HEK293 (cell line): ENCODE measurements at regions not wholly inside any gene's neighbourhood (a gene's known extent, or its start where the extent isn't known, plus 50 kb on each side); places are given as distances from the start of the nearest gene placed in this dataset.

Experiments used
- CTCF ChIA-PET: fragments of 350-600 bp; formaldehyde crosslinking; extraction: SDS; loops from one replicate; lab custom pipeline; 2021; ENCODE audit warnings: antibody characterized with exemption; lab: Yijun Ruan, JAX
- POLR2A ChIA-PET: fragments of 300-600 bp; formaldehyde crosslinking; extraction: SDS; loops from one replicate; lab custom pipeline; 2020; ENCODE audit warnings: antibody characterized with exemption, inconsistent platforms; lab: Yijun Ruan, JAX
- H3K27ac ChIP-seq: fragments of 200-500 bp; sonication (Bioruptor generic); 2 replicates; pipeline ENCODE4 v1.5.1; 2014; ENCODE audit warnings: low read depth, low read length, control low read depth, inconsistent platforms; ENCODE audit errors: extremely low read depth
- H3K36me3 ChIP-seq, 2 experiments: fragments of 200-500 bp in 1 of 2; sonication (Bioruptor generic) in 1 of 2; 1 replicate in 1 of 2; 2 replicates in 1 of 2; pipeline ENCODE4 v1.5.1; 2014 to 2017; ENCODE audit warnings: inconsistent platforms in 2 of 2, low read length in 2 of 2; ENCODE audit not compliant: control insufficient read depth in 2 of 2, insufficient read depth in 1 of 2
- H3K4me1 ChIP-seq: fragments of 200-500 bp; sonication (Bioruptor generic); 2 replicates; pipeline ENCODE4 v1.5.1; 2014; ENCODE audit warnings: mild to moderate bottlenecking, low read length, inconsistent platforms; ENCODE audit not compliant: control insufficient read depth, insufficient read depth
- H3K4me3 ChIP-seq: 2 replicates; pipeline ENCODE4 v1.5.1; 2011; ENCODE audit warnings: low read depth, mild to moderate bottlenecking, control low read depth, low read length, moderate library complexity
- H3K9me3 ChIP-seq: fragments of 200-500 bp; sonication (Bioruptor generic); 2 replicates; pipeline ENCODE4 v1.5.1; 2014; ENCODE audit warnings: low read depth, low read length, inconsistent platforms; ENCODE audit not compliant: control insufficient read depth, insufficient read depth
- FEZF1 ChIP-seq: fragments of 450-650 bp; formaldehyde crosslinking; IDR thresholded peaks from 2 replicates; pipeline ENCODE4 v1.5.1; 2016; ENCODE audit warnings: missing biosample characterization, missing genetic modification characterization
- KLF9 ChIP-seq: fragments of 450-650 bp; formaldehyde crosslinking; IDR thresholded peaks from 2 replicates; pipeline ENCODE4 v1.5.1; 2016; ENCODE audit warnings: missing biosample characterization, missing genetic modification characterization, low read depth
- SP2 ChIP-seq: fragments of 450-650 bp; formaldehyde crosslinking; IDR thresholded peaks from 2 replicates; pipeline ENCODE4 v1.5.1; 2016; ENCODE audit warnings: missing biosample characterization, missing genetic modification characterization
- ZNF169 ChIP-seq: fragments of 450-650 bp; formaldehyde crosslinking; IDR thresholded peaks from 2 replicates; pipeline ENCODE4 v1.5.1; 2016; ENCODE audit warnings: missing biosample characterization, missing genetic modification characterization
- ZNF211 ChIP-seq: fragments of 450-650 bp; formaldehyde crosslinking; IDR thresholded peaks from 2 replicates; pipeline ENCODE4 v1.5.1; 2016; ENCODE audit warnings: low read depth, missing biosample characterization, missing genetic modification characterization
- ZNF274 ChIP-seq, 2 experiments: fragments of 200-500 bp in 1 of 2; fragments of 450-650 bp in 1 of 2; sonication (Bioruptor generic) in 1 of 2; formaldehyde crosslinking in 1 of 2; IDR thresholded peaks; 2 replicates each; pipeline versions ENCODE4 v1.5.1 to v1.6.1; 2014 to 2016; ENCODE audit warnings: borderline replicate concordance in 1 of 2, inconsistent platforms in 1 of 2, low read length in 1 of 2, missing biosample characterization in 1 of 2, missing genetic modification characterization in 1 of 2
- ZNF354C ChIP-seq: fragments of 450-650 bp; formaldehyde crosslinking; IDR thresholded peaks from 2 replicates; pipeline ENCODE4 v1.5.1; 2016; ENCODE audit warnings: missing biosample characterization, missing genetic modification characterization, low read depth, borderline replicate concordance
- ZNF366 ChIP-seq: fragments of 450-650 bp; formaldehyde crosslinking; conservative IDR thresholded peaks from 2 replicates; pipeline ENCODE4 v1.5.1; 2016; ENCODE audit warnings: missing biosample characterization, missing genetic modification characterization
- ZNF530 ChIP-seq: fragments of 450-650 bp; formaldehyde crosslinking; IDR thresholded peaks from 2 replicates; pipeline ENCODE4 v1.5.1; 2016; ENCODE audit warnings: low read depth, missing biosample characterization, missing genetic modification characterization
- ZNF555 ChIP-seq: fragments of 450-650 bp; formaldehyde crosslinking; conservative IDR thresholded peaks from 2 replicates; pipeline ENCODE4 v1.5.1; 2017; ENCODE audit warnings: missing biosample characterization, mild to moderate bottlenecking, missing genetic modification characterization, inconsistent platforms
- ZNF791 ChIP-seq: fragments of 450-650 bp; formaldehyde crosslinking; IDR thresholded peaks from 2 replicates; pipeline ENCODE4 v1.5.1; 2016; ENCODE audit warnings: missing biosample characterization, missing genetic modification characterization
- ZNF837 ChIP-seq: fragments of 450-650 bp; formaldehyde crosslinking; IDR thresholded peaks from 2 replicates; pipeline ENCODE4 v1.5.1; 2016; ENCODE audit warnings: missing biosample characterization, missing genetic modification characterization
- TF ChIP-seq, protein P1 (sequence below): fragments of 450-650 bp; formaldehyde crosslinking; IDR thresholded peaks from 2 replicates; pipeline ENCODE4 v1.5.1; 2017; ENCODE audit warnings: missing biosample characterization, mild to moderate bottlenecking, missing genetic modification characterization, moderate library complexity
- TF ChIP-seq, protein P2 (sequence below): fragments of 450-650 bp; formaldehyde crosslinking; IDR thresholded peaks from 2 replicates; pipeline ENCODE4 v1.5.1; 2016; ENCODE audit warnings: missing biosample characterization, missing genetic modification characterization
- TF ChIP-seq, protein P3 (sequence below): IDR thresholded peaks from 2 replicates; pipeline ENCODE4 v1.6.1; 2011; ENCODE audit warnings: mild to moderate bottlenecking, low read depth, low read length, borderline replicate concordance
- TF ChIP-seq, protein P4 (sequence below): fragments of 450-650 bp; formaldehyde crosslinking; IDR thresholded peaks from 2 replicates; pipeline ENCODE4 v1.5.1; 2016; ENCODE audit warnings: missing biosample characterization, missing genetic modification characterization
- TF ChIP-seq, protein P5 (sequence below): fragments of 450-650 bp; IDR thresholded peaks from 2 replicates; pipeline ENCODE4 v1.5.1; 2018; ENCODE audit warnings: missing biosample characterization, missing genetic modification characterization
- TF ChIP-seq, protein P6 (sequence below): fragments of 450-650 bp; formaldehyde crosslinking; IDR thresholded peaks from 2 replicates; pipeline ENCODE4 v1.5.1; 2017; ENCODE audit warnings: missing biosample characterization, missing genetic modification characterization
- TF ChIP-seq, protein P7 (sequence below): fragments of 450-650 bp; formaldehyde crosslinking; IDR thresholded peaks from 2 replicates; pipeline ENCODE4 v1.5.1; 2016; ENCODE audit warnings: missing biosample characterization, missing genetic modification characterization, borderline replicate concordance

DNA sequence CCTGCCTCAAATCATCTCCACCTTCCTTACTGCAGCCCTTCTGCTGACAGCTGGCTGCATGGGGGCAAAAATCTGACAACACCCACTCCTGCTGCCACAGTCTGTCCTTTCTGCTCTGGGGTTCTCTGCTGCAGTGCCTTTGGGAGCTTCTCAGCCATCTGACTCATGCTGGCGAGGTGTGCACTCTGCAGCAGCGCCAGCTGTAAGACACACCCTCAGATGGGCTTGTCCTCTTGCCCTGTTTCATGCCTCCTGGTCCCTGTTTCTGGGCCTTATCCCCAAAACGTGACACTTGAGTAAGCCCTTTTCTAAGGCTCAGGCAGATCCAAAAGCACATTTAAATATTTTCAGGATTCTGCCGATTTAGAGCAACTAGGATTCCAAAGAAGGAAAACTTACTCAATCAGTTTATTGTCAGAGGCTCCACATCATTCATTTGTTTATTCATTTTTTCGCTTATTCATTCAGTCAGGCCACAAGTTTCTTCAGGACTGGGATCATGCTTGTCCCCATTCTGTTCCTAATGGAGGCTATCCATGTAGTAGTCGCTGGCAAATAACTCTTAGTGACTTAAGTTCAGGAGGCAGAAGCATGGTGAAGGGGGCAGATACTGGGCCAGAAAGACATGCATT is 60.2 kb downstream of the SMIM38 start:
- Histone ChIP-seq H3K36me3 (no peaks in the 10 kb centered on the region), H3K4me1 (no peaks in the 10 kb centered on the region), H3K4me3 (no peak overlapping the region), H3K27ac (no peak overlapping the region), H3K9me3 (no peaks in the 10 kb centered on the region)
- TF ChIP-seq, protein P1, sequence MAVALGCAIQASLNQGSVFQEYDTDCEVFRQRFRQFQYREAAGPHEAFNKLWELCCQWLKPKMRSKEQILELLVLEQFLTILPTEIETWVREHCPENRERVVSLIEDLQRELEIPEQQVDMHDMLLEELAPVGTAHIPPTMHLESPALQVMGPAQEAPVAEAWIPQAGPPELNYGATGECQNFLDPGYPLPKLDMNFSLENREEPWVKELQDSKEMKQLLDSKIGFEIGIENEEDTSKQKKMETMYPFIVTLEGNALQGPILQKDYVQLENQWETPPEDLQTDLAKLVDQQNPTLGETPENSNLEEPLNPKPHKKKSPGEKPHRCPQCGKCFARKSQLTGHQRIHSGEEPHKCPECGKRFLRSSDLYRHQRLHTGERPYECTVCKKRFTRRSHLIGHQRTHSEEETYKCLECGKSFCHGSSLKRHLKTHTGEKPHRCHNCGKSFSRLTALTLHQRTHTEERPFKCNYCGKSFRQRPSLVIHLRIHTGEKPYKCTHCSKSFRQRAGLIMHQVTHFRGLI (tag by site-specific recombination): no peak
- TF ChIP-seq ZNF366 (tag by site-specific recombination): no peak
- no peak for TF ChIP-seq FEZF1 (tag by site-specific recombination)
- no peak for TF ChIP-seq ZNF837 (tag by site-specific recombination)
- TF ChIP-seq ZNF791: no peak
- no peak for TF ChIP-seq KLF9 (tag by site-specific recombination)
- no peak for TF ChIP-seq ZNF354C (tag by site-specific recombination)
- TF ChIP-seq ZNF211 (tag by site-specific recombination): no peak
- TF ChIP-seq, protein P2, sequence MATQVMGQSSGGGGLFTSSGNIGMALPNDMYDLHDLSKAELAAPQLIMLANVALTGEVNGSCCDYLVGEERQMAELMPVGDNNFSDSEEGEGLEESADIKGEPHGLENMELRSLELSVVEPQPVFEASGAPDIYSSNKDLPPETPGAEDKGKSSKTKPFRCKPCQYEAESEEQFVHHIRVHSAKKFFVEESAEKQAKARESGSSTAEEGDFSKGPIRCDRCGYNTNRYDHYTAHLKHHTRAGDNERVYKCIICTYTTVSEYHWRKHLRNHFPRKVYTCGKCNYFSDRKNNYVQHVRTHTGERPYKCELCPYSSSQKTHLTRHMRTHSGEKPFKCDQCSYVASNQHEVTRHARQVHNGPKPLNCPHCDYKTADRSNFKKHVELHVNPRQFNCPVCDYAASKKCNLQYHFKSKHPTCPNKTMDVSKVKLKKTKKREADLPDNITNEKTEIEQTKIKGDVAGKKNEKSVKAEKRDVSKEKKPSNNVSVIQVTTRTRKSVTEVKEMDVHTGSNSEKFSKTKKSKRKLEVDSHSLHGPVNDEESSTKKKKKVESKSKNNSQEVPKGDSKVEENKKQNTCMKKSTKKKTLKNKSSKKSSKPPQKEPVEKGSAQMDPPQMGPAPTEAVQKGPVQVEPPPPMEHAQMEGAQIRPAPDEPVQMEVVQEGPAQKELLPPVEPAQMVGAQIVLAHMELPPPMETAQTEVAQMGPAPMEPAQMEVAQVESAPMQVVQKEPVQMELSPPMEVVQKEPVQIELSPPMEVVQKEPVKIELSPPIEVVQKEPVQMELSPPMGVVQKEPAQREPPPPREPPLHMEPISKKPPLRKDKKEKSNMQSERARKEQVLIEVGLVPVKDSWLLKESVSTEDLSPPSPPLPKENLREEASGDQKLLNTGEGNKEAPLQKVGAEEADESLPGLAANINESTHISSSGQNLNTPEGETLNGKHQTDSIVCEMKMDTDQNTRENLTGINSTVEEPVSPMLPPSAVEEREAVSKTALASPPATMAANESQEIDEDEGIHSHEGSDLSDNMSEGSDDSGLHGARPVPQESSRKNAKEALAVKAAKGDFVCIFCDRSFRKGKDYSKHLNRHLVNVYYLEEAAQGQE (tag by site-specific recombination): no peak
- no peak for TF ChIP-seq SP2 (tag by site-specific recombination)
- no peak for TF ChIP-seq ZNF169
- TF ChIP-seq, protein P3, sequence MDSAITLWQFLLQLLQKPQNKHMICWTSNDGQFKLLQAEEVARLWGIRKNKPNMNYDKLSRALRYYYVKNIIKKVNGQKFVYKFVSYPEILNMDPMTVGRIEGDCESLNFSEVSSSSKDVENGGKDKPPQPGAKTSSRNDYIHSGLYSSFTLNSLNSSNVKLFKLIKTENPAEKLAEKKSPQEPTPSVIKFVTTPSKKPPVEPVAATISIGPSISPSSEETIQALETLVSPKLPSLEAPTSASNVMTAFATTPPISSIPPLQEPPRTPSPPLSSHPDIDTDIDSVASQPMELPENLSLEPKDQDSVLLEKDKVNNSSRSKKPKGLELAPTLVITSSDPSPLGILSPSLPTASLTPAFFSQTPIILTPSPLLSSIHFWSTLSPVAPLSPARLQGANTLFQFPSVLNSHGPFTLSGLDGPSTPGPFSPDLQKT: no peak
- TF ChIP-seq ZNF530: no peak
- no peak for TF ChIP-seq ZNF555 (tag by site-specific recombination)
- TF ChIP-seq, protein P4, sequence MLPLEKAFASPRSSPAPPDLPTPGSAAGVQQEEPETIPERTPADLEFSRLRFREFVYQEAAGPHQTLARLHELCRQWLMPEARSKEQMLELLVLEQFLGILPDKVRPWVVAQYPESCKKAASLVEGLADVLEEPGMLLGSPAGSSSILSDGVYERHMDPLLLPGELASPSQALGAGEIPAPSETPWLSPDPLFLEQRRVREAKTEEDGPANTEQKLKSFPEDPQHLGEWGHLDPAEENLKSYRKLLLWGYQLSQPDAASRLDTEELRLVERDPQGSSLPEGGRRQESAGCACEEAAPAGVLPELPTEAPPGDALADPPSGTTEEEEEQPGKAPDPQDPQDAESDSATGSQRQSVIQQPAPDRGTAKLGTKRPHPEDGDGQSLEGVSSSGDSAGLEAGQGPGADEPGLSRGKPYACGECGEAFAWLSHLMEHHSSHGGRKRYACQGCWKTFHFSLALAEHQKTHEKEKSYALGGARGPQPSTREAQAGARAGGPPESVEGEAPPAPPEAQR (tag by site-specific recombination): no peak
- TF ChIP-seq, protein P5, sequence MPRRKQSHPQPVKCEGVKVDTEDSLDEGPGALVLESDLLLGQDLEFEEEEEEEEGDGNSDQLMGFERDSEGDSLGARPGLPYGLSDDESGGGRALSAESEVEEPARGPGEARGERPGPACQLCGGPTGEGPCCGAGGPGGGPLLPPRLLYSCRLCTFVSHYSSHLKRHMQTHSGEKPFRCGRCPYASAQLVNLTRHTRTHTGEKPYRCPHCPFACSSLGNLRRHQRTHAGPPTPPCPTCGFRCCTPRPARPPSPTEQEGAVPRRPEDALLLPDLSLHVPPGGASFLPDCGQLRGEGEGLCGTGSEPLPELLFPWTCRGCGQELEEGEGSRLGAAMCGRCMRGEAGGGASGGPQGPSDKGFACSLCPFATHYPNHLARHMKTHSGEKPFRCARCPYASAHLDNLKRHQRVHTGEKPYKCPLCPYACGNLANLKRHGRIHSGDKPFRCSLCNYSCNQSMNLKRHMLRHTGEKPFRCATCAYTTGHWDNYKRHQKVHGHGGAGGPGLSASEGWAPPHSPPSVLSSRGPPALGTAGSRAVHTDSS: no peak
- TF ChIP-seq, protein P6, sequence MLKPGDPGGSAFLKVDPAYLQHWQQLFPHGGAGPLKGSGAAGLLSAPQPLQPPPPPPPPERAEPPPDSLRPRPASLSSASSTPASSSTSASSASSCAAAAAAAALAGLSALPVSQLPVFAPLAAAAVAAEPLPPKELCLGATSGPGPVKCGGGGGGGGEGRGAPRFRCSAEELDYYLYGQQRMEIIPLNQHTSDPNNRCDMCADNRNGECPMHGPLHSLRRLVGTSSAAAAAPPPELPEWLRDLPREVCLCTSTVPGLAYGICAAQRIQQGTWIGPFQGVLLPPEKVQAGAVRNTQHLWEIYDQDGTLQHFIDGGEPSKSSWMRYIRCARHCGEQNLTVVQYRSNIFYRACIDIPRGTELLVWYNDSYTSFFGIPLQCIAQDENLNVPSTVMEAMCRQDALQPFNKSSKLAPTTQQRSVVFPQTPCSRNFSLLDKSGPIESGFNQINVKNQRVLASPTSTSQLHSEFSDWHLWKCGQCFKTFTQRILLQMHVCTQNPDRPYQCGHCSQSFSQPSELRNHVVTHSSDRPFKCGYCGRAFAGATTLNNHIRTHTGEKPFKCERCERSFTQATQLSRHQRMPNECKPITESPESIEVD: no peak
- no peak for TF ChIP-seq ZNF274 (IDR thresholded peaks at IDR 0.05; ENCODE audit: low read length)
- no peak for TF ChIP-seq ZNF274 (tag by site-specific recombination; IDR thresholded peaks at IDR 0.05; ENCODE audit: borderline replicate concordance)
- TF ChIP-seq, protein P7, sequence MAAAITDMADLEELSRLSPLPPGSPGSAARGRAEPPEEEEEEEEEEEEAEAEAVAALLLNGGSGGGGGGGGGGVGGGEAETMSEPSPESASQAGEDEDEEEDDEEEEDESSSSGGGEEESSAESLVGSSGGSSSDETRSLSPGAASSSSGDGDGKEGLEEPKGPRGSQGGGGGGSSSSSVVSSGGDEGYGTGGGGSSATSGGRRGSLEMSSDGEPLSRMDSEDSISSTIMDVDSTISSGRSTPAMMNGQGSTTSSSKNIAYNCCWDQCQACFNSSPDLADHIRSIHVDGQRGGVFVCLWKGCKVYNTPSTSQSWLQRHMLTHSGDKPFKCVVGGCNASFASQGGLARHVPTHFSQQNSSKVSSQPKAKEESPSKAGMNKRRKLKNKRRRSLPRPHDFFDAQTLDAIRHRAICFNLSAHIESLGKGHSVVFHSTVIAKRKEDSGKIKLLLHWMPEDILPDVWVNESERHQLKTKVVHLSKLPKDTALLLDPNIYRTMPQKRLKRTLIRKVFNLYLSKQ (tag by site-specific recombination): no peak
- ChIA-PET CTCF (no interaction called here), POLR2A (no interaction called here)
